ENCODE measurements at regions not wholly inside any gene's neighbourhood (a gene's known extent, or its start where the extent isn't known, plus 50 kb on each side); places are given as distances from the start of the nearest gene placed in this dataset.

GRCh38 chr5:61790678-61791077, 458.6 kb downstream of the ZSWIM6 start:
- no peaks in the 10 kb centered on the region for H3K27me3 ChIP-seq (ENCODE audit: control insufficient read depth, insufficient read depth)
- no peaks in the 10 kb centered on the region for H3K4me1 ChIP-seq (ENCODE audit: control insufficient read depth, insufficient read depth, low read length)
- H3K9me3 ChIP-seq (ENCODE audit: control insufficient read depth, low read length) = no peaks in the 10 kb centered on the region
- intact Hi-C loops (cut with DNase I) = no loop called here
- H3K27ac ChIP-seq (ENCODE audit: low read length) = no peak overlapping the region
- no peak for DNase-seq
- no peak for ATAC-seq
- H3K4me3 ChIP-seq (ENCODE audit: low read length) = no peak overlapping the region
- 89% methylated on average over 2 of the region's 2 CpGs for WGBS

- Histone ChIP-seq H3K27ac (ENCODE audit: low read length) (no peak overlapping the region), H3K9me3 (ENCODE audit: control insufficient read depth, low read length) (no peaks in the 10 kb centered on the region), H3K4me1 (ENCODE audit: control insufficient read depth, insufficient read depth, low read length) (no peaks in the 10 kb centered on the region), H3K27me3 (ENCODE audit: control insufficient read depth, insufficient read depth) (no peaks in the 10 kb centered on the region), H3K4me3 (ENCODE audit: low read length) (no peak overlapping the region)
- intact Hi-C loops (cut with DNase I) = no loop called here
- no peak for ATAC-seq
- DNase-seq = no peak
- WGBS = 85% methylated on average over 4 of the region's 4 CpGs
Observed at GRCh38 chr5:61796773-61797172, 464.7 kb downstream of the ZSWIM6 start.

DNA sequence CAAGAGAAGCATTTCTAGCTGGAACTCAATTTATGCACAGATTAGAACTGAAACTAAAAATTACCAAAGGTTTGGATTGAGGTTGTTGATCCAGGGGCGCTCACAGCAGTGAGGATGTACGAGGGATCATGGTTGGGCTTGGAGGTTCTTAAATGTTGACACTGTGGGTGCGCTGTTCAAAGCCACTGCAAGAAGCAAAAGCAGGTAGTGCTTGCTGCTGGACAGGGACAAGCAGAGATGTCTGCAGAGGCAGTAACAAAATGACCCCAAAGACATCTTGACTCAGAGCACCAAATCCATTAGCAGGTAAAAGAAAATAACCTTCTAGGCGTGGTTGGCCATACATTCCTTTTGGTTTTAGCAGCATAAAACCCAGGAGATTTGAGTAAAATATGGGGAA, 468.4 kb downstream of the ZSWIM6 start:
- DNase-seq = no peak
- WGBS = 89% methylated on average over 4 of the region's 4 CpGs
- intact Hi-C loops (cut with DNase I) = no loop called here
- H3K4me3 ChIP-seq (ENCODE audit: low read length) = no peak overlapping the region
- no peaks in the 10 kb centered on the region for H3K4me1 ChIP-seq (ENCODE audit: control insufficient read depth, insufficient read depth, low read length)
- H3K27me3 ChIP-seq (ENCODE audit: control insufficient read depth, insufficient read depth) = no peaks in the 10 kb centered on the region
- ATAC-seq = no peak
- H3K27ac ChIP-seq (ENCODE audit: low read length) = no peak overlapping the region
- no peaks in the 10 kb centered on the region for H3K9me3 ChIP-seq (ENCODE audit: control insufficient read depth, low read length)

DNA sequence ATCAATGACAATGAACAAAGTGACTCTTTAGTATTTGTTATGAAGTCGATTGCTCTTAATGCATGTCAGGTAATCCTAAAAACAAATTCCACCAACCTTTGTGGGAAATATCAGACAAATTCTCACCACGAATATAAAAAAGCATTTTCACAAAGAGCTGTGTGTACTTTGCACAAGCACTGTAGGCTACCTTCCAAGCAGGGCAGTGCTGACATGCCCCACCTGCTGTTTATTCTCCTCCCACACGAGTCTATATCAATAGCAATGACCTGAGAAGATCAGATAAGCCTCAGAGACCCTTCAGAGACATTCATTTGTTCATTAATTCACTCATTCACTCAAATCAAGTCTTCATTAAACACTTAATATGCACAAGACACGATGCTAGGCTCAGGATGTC, 469.1 kb downstream of the ZSWIM6 start:
- WGBS = 59% methylated on average over 4 of the region's 4 CpGs
- intact Hi-C loops (cut with DNase I) = no loop called here
- H3K27me3 ChIP-seq (ENCODE audit: control insufficient read depth, insufficient read depth) = no peaks in the 10 kb centered on the region

DNA sequence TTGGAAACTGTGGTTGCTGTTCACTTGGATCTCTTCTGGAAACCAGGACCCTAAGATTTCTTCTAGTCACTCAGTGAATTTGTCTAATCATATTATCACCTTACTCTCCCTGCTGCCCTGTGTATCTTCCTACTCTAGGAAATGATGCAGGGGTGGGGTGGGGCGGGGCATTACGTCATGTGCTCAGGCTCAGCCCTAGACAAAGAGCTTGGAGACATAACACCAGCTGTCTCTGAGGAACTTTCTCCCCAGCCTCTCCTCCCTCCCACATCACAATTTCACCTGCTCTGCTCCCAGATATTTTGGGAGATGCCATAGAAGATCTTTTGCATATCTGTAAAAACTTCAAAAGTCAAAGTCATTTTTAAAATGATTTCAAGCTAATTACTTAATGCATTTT, 470.4 kb downstream of the ZSWIM6 start:
- Histone ChIP-seq H3K9me3 (ENCODE audit: control insufficient read depth, low read length) (no peaks in the 10 kb centered on the region), H3K27ac (ENCODE audit: low read length) (no peak overlapping the region), H3K4me3 (ENCODE audit: low read length) (no peak overlapping the region), H3K27me3 (ENCODE audit: control insufficient read depth, insufficient read depth) (no peaks in the 10 kb centered on the region), H3K4me1 (ENCODE audit: control insufficient read depth, insufficient read depth, low read length) (no peaks in the 10 kb centered on the region)
- 54% methylated on average over 2 of the region's 2 CpGs for WGBS
- no peak for DNase-seq
- intact Hi-C loops (cut with DNase I) = no loop called here
- ATAC-seq = no peak

More for the DNA sequence above, 469.1 kb downstream of the ZSWIM6 start:
- H3K27ac ChIP-seq (ENCODE audit: low read length) = no peak overlapping the region
- H3K4me3 ChIP-seq (ENCODE audit: low read length) = no peak overlapping the region
- DNase-seq (no peak), ATAC-seq (no peak)
- H3K9me3 ChIP-seq (ENCODE audit: control insufficient read depth, low read length) = no peaks in the 10 kb centered on the region
- no peaks in the 10 kb centered on the region for H3K4me1 ChIP-seq (ENCODE audit: control insufficient read depth, insufficient read depth, low read length)

GRCh38 chr5:61805101-61805500, 473.0 kb downstream of the ZSWIM6 start:
- Histone ChIP-seq H3K4me1 (ENCODE audit: control insufficient read depth, insufficient read depth, low read length) (no peaks in the 10 kb centered on the region), H3K9me3 (ENCODE audit: control insufficient read depth, low read length) (no peaks in the 10 kb centered on the region), H3K4me3 (ENCODE audit: low read length) (no peak overlapping the region), H3K27ac (ENCODE audit: low read length) (no peak overlapping the region), H3K27me3 (ENCODE audit: control insufficient read depth, insufficient read depth) (no peaks in the 10 kb centered on the region)
- WGBS = 80% methylated on average over 5 of the region's 5 CpGs
- ATAC-seq (no peak), DNase-seq (no peak)
- intact Hi-C loops (cut with DNase I) = no loop called here

DNA sequence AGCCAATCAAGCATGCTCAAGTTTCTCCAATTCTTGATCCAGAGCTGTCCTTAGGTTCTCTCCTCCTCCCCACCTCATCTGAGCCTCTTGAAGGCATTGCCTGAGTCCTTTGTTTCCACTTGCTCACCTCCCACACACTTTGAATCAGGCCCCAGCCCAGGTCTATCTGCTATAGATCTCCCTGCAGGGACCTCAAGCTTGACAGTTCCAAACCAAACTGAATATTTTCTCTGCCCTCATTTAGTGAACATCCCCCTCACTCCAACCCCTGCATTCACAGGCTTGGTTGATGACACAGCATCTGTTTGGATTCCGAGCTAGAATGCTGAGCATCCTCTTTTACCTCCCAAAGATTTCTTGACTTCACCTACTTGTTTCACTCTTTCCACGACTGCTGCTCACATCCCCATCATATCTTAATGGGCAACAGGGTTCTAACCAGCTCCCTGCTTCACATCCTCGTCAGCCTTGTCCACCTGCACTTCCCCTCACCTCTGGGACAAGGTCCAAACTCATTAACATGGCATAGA, 474.5 kb downstream of the ZSWIM6 start:
- intact Hi-C loops (cut with DNase I) = no loop called here
- Histone ChIP-seq H3K9me3 (ENCODE audit: control insufficient read depth, low read length) (no peaks in the 10 kb centered on the region), H3K27me3 (ENCODE audit: control insufficient read depth, insufficient read depth) (no peaks in the 10 kb centered on the region), H3K4me3 (ENCODE audit: low read length) (no peak overlapping the region), H3K4me1 (ENCODE audit: control insufficient read depth, insufficient read depth, low read length) (no peaks in the 10 kb centered on the region), H3K27ac (ENCODE audit: low read length) (no peak overlapping the region)
- DNase-seq (no peak), ATAC-seq (no peak)
- WGBS = 70% methylated on average over 3 of the region's 3 CpGs

DNA sequence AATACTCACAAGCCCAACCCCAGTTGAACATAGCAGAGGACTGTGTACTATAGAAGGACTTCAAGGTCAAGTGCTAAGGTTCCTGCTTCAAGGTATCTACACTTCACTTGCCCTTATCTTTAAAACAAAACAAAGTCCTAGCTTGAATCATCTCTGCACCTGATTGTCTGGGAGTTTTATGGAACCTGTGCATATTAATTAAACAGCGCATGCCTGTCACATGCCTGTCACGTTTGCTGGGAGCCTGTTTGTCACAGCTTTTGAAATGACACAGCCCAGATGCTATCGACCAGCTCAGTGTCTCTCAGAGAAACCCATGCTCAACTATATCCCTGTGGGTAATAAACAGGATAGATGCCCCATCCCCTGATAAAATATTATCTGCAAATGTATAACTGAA, 476.0 kb downstream of the ZSWIM6 start:
- H3K27me3 ChIP-seq (ENCODE audit: control insufficient read depth, insufficient read depth) = no peaks in the 10 kb centered on the region
- ATAC-seq (no peak), DNase-seq (no peak)
- no peak overlapping the region for H3K27ac ChIP-seq (ENCODE audit: low read length)
- no peak overlapping the region for H3K4me3 ChIP-seq (ENCODE audit: low read length)
- H3K4me1 ChIP-seq (ENCODE audit: control insufficient read depth, insufficient read depth, low read length) = no peaks in the 10 kb centered on the region
- intact Hi-C loops (cut with DNase I) = no loop called here
- 65% methylated on average over 3 of the region's 3 CpGs for WGBS
- H3K9me3 ChIP-seq (ENCODE audit: control insufficient read depth, low read length) = no peaks in the 10 kb centered on the region

- no peak overlapping the region for H3K27ac ChIP-seq (ENCODE audit: low read length)
- DNase-seq (no peak), ATAC-seq (no peak)
- intact Hi-C loops (cut with DNase I) = no loop called here
- no peaks in the 10 kb centered on the region for H3K4me1 ChIP-seq (ENCODE audit: control insufficient read depth, insufficient read depth, low read length)
- no peaks in the 10 kb centered on the region for H3K27me3 ChIP-seq (ENCODE audit: control insufficient read depth, insufficient read depth)
- no peak overlapping the region for H3K4me3 ChIP-seq (ENCODE audit: low read length)
- 94% methylated on average over 9 of the region's 9 CpGs for WGBS
- H3K9me3 ChIP-seq (ENCODE audit: control insufficient read depth, low read length) = no peaks in the 10 kb centered on the region
Observed at GRCh38 chr5:61808909-61809308, 476.9 kb downstream of the ZSWIM6 start.

DNA sequence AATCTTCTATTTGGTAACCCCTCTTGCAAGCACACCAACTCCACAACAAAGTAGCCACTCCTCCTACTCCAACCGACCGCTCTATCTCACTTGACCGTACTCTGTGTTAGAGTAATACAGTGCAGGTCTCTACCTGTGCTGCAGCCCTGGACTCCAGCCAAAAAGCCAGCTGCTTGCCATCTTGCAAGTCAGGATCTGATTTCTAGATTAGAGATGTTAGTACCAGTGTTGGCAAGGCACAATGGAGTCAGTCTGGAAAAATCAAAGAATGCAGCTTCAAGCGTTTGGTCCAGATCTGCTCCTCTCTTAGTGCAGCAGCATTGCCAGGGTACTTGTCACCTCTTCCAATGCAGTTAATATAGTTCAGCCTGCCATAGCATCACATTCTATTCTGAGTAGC, 477.6 kb downstream of the ZSWIM6 start:
- intact Hi-C loops (cut with DNase I) = no loop called here
- Histone ChIP-seq H3K27ac (ENCODE audit: low read length) (no peak overlapping the region), H3K27me3 (ENCODE audit: control insufficient read depth, insufficient read depth) (no peaks in the 10 kb centered on the region), H3K4me1 (ENCODE audit: control insufficient read depth, insufficient read depth, low read length) (no peaks in the 10 kb centered on the region), H3K4me3 (ENCODE audit: low read length) (no peak overlapping the region), H3K9me3 (ENCODE audit: control insufficient read depth, low read length) (no peaks in the 10 kb centered on the region)
- ATAC-seq (no peak), DNase-seq (no peak)
- 78% methylated on average over 4 of the region's 4 CpGs for WGBS

DNA sequence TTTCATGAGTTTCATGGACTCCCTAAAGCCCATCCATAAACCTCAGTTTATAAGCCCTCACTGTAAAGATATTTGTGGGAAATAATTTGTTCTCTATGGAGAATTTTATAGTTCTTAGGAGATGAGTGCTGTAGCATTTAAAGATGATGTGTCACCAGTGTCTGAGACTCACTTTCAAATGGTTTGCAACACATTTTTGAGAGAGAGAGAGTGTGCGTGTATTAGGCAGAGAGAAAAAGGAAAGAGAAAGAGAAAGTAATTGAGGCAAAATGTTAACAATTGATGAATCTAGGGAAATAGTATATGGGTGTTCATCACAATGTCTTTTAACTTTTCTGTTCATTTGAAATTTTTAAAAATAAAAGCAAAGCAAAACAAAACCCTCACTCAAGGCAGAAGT, 479.0 kb downstream of the ZSWIM6 start:
- intact Hi-C loops (cut with DNase I) = no loop called here
- Histone ChIP-seq H3K4me3 (ENCODE audit: low read length) (no peak overlapping the region), H3K4me1 (ENCODE audit: control insufficient read depth, insufficient read depth, low read length) (no peaks in the 10 kb centered on the region), H3K9me3 (ENCODE audit: control insufficient read depth, low read length) (no peaks in the 10 kb centered on the region), H3K27me3 (ENCODE audit: control insufficient read depth, insufficient read depth) (no peaks in the 10 kb centered on the region), H3K27ac (ENCODE audit: low read length) (no peak overlapping the region)
- ATAC-seq (no peak), DNase-seq (no peak)
- 61% methylated on average over 1 of the region's 1 CpG for WGBS

- Histone ChIP-seq H3K27ac (ENCODE audit: low read length) (no peak overlapping the region), H3K4me3 (ENCODE audit: low read length) (no peak overlapping the region), H3K9me3 (ENCODE audit: control insufficient read depth, low read length) (no peaks in the 10 kb centered on the region), H3K4me1 (ENCODE audit: control insufficient read depth, insufficient read depth, low read length) (no peaks in the 10 kb centered on the region), H3K27me3 (ENCODE audit: control insufficient read depth, insufficient read depth) (no peaks in the 10 kb centered on the region)
- ATAC-seq (no peak), DNase-seq (no peak)
- intact Hi-C loops (cut with DNase I) = no loop called here
- WGBS = 88% methylated on average over 1 of the region's 1 CpG
Observed at GRCh38 chr5:61813361-61813760, 481.3 kb downstream of the ZSWIM6 start.

Data from right cardiac atrium (tissue), 5 donors.